ENCODE measurements at regions not wholly inside any gene's neighbourhood (a gene's known extent, or its start where the extent isn't known, plus 50 kb on each side); places are given as distances from the start of the nearest gene placed in this dataset.

DNA sequence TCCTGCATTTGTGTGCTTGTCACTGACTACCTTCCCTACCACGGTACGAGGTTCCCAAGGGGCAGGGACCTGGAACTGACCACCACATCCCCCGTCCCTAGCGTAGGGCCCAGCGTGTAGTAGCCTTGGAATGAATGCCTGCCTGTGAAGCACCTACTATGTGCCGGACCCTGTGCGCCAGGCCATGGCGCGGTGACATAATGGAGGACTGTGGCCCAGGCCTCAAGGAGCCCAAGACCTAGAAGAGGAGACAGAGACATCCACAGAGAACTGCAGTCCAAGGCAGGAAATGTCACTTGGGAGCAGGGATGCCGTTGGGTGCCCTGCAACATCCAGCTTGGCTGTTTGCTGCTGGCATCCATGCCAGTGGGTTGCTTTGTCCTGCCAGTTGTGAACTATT, 71.9 kb upstream of the SLC6A6 start:
- TF ChIP-seq, protein P1, sequence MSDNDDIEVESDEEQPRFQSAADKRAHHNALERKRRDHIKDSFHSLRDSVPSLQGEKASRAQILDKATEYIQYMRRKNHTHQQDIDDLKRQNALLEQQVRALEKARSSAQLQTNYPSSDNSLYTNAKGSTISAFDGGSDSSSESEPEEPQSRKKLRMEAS (CRISPR knock-in tag; IDR thresholded peaks at IDR 0.05): no peak
- TF ChIP-seq CBFB (CRISPR knock-in tag; IDR thresholded peaks at IDR 0.05; ENCODE audit: low read depth): no peak
- TF ChIP-seq, protein P2, sequence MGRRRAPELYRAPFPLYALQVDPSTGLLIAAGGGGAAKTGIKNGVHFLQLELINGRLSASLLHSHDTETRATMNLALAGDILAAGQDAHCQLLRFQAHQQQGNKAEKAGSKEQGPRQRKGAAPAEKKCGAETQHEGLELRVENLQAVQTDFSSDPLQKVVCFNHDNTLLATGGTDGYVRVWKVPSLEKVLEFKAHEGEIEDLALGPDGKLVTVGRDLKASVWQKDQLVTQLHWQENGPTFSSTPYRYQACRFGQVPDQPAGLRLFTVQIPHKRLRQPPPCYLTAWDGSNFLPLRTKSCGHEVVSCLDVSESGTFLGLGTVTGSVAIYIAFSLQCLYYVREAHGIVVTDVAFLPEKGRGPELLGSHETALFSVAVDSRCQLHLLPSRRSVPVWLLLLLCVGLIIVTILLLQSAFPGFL (CRISPR knock-in tag; IDR thresholded peaks at IDR 0.05; ENCODE audit: borderline replicate concordance): no peak
- TF ChIP-seq PRDM15 (CRISPR knock-in tag; IDR thresholded peaks at IDR 0.05): no peak

Measured in WTC11 (cell line).